IMR-90 (cell line): ENCODE measurements at regions not wholly inside any gene's neighbourhood (a gene's known extent, or its start where the extent isn't known, plus 50 kb on each side); places are given as distances from the start of the nearest gene placed in this dataset.

Experiments used
- ATAC-seq: fragments of 200-7000 bp; cut with Tn5 transposase; 2 replicates; pipeline ENCODE4 v1.9.1; 2020; ENCODE audit warnings: low read depth, mild to moderate bottlenecking, moderate library complexity
- BruUV-seq: library from RNA; stranded (reverse); fragments of 400-500 nt; replicated peaks from 2 replicates; lab custom pipeline; 2021; lab: Mats Ljungman, UMichigan
- CTCF ChIA-PET: fragments of 300-600 bp; formaldehyde crosslinking; extraction: SDS; loops from one replicate; lab custom pipeline; 2021; ENCODE audit warnings: antibody characterized with exemption; lab: Yijun Ruan, JAX
- POLR2A ChIA-PET: fragments of 300-600 bp; sonication (Branson Sonifier 250); formaldehyde crosslinking; loops from one replicate; lab custom pipeline; 2022; ENCODE audit warnings: antibody characterized with exemption; ENCODE audit not compliant: unreplicated experiment; lab: Charles Lee
- DNase-seq: peaks from one replicate; pipeline ENCODE4 v3.0.0; 2013
- H2AFZ ChIP-seq: replicated peaks from 2 replicates; pipeline ENCODE3; 2013; ENCODE audit warnings: low read length, mild to moderate bottlenecking; ENCODE audit not compliant: poor library complexity
- H2AK5ac ChIP-seq: 2 replicates; pipeline ENCODE4 v1.6.1; 2013; ENCODE audit warnings: low read depth, low read length, inconsistent platforms
- H2AK9ac ChIP-seq: replicated peaks from 2 replicates; pipeline ENCODE3; 2013; ENCODE audit warnings: mild to moderate bottlenecking, low read depth, low read length, moderate library complexity; ENCODE audit not compliant: poor library complexity
- H2BK120ac ChIP-seq: 2 replicates; pipeline ENCODE4 v1.6.1; 2013; ENCODE audit warnings: low read depth, low read length, inconsistent platforms
- H2BK15ac ChIP-seq: 3 replicates; pipeline ENCODE4 v1.6.1; 2013; ENCODE audit warnings: low read depth, low read length, inconsistent platforms
- H2BK20ac ChIP-seq: 2 replicates; pipeline ENCODE4 v1.6.1; 2013; ENCODE audit warnings: low read depth, mild to moderate bottlenecking, inconsistent platforms, low read length, moderate library complexity
- H2BK5ac ChIP-seq: 2 replicates; pipeline ENCODE4 v1.6.1; 2013; ENCODE audit warnings: mild to moderate bottlenecking, low read depth, low read length, inconsistent platforms; ENCODE audit not compliant: poor library complexity, severe bottlenecking
- H3K14ac ChIP-seq: replicated peaks from 2 replicates; pipeline ENCODE4 v1.6.1; 2013; ENCODE audit warnings: low read depth, low read length, inconsistent platforms
- H3K18ac ChIP-seq: 2 replicates; pipeline ENCODE4 v1.6.1; 2013; ENCODE audit warnings: low read depth, low read length, control low read depth
- H3K23ac ChIP-seq: 2 replicates; pipeline ENCODE4 v1.6.1; 2013; ENCODE audit warnings: low read depth, low read length, inconsistent platforms
- H3K27ac ChIP-seq: 2 replicates; pipeline ENCODE4 v1.5.1; 2013; ENCODE audit warnings: mild to moderate bottlenecking, control low read depth, low read length; ENCODE audit not compliant: insufficient read depth
- H3K27me3 ChIP-seq: 2 replicates; pipeline ENCODE4 v1.6.1; 2013; ENCODE audit warnings: low read length; ENCODE audit not compliant: control insufficient read depth, insufficient read depth
- H3K36me3 ChIP-seq: 2 replicates; pipeline ENCODE4 v1.6.1; 2013; ENCODE audit warnings: low read length, mixed read lengths; ENCODE audit not compliant: control insufficient read depth, insufficient read depth
- H3K4ac ChIP-seq: 2 replicates; pipeline ENCODE4 v1.6.1; 2013; ENCODE audit warnings: low read depth, low read length, inconsistent platforms
- H3K4me1 ChIP-seq: 2 replicates; pipeline ENCODE4 v1.6.1; 2013; ENCODE audit warnings: low read length, mixed read lengths; ENCODE audit not compliant: control insufficient read depth, insufficient read depth
- H3K4me2 ChIP-seq: 2 replicates; pipeline ENCODE4 v1.6.1; 2013; ENCODE audit warnings: low read depth, mild to moderate bottlenecking, control low read depth, low read length, moderate library complexity
- H3K4me3 ChIP-seq: 2 replicates; pipeline ENCODE4 v1.5.1; 2013; ENCODE audit warnings: low read depth, mild to moderate bottlenecking, control low read depth, low read length, moderate library complexity; ENCODE audit not compliant: insufficient read depth
- H3K56ac ChIP-seq: 2 replicates; pipeline ENCODE4 v1.6.1; 2013; ENCODE audit warnings: low read length, inconsistent platforms; ENCODE audit not compliant: insufficient read depth; ENCODE audit errors: extremely low read depth
- H3K79me1 ChIP-seq, 2 experiments: 2 replicates each; pipeline ENCODE4 v1.6.1; 2013; ENCODE audit warnings: low read length in 2 of 2, inconsistent platforms in 1 of 2, low read depth in 1 of 2
- H3K9ac ChIP-seq: 2 replicates; pipeline ENCODE4 v1.6.1; 2013; ENCODE audit warnings: low read depth, low read length, control low read depth
- H3K9me1 ChIP-seq: 2 replicates; pipeline ENCODE4 v1.6.1; 2013; ENCODE audit warnings: low read length, inconsistent platforms; ENCODE audit not compliant: insufficient read depth
- H3K9me3 ChIP-seq: 2 replicates; pipeline ENCODE4 v1.6.1; 2013; ENCODE audit warnings: low read length; ENCODE audit not compliant: control insufficient read depth, insufficient read depth
- H4K20me1 ChIP-seq: 2 replicates; pipeline ENCODE4 v1.6.1; 2013; ENCODE audit warnings: low read length, inconsistent platforms; ENCODE audit not compliant: insufficient read depth
- H4K5ac ChIP-seq: 2 replicates; pipeline ENCODE4 v1.6.1; 2013; ENCODE audit warnings: mild to moderate bottlenecking, low read depth, low read length, control low read depth
- H4K8ac ChIP-seq, 2 experiments: 2 replicates each; pipeline ENCODE4 v1.6.1; 2013; ENCODE audit warnings: low read depth in 2 of 2, low read length in 2 of 2, control low read depth in 1 of 2, inconsistent platforms in 1 of 2
- H4K91ac ChIP-seq: 2 replicates; pipeline ENCODE4 v1.6.1; 2013; ENCODE audit warnings: low read depth, low read length, inconsistent platforms; ENCODE audit not compliant: insufficient read depth
- BHLHE40 ChIP-seq: fragments of 150-350 bp; IDR thresholded peaks from 2 replicates; pipeline ENCODE4 v1.6.1; 2016; ENCODE audit warnings: mild to moderate bottlenecking, low read depth, low read length
- CEBPB ChIP-seq: IDR thresholded peaks from 2 replicates; pipeline ENCODE4 v1.6.1; 2012; ENCODE audit warnings: low read depth, low read length, improper control_type of control experiment
- CHD1 ChIP-seq: IDR thresholded peaks from 2 replicates; pipeline ENCODE4 v1.6.1; 2012; ENCODE audit warnings: low read depth, low read length, improper control_type of control experiment
- FOS ChIP-seq: fragments of 150-350 bp; IDR thresholded peaks from 2 replicates; pipeline ENCODE4 v1.6.1; 2016; ENCODE audit warnings: low read depth, low read length
- MAFK ChIP-seq: IDR thresholded peaks from 2 replicates; pipeline ENCODE4 v1.6.1; 2012; ENCODE audit warnings: low read depth, low read length, improper control_type of control experiment
- MAZ ChIP-seq: IDR thresholded peaks from 2 replicates; pipeline ENCODE4 v1.6.1; 2012; ENCODE audit warnings: low read depth, mild to moderate bottlenecking, low read length, improper control_type of control experiment, moderate library complexity, borderline replicate concordance
- MXI1 ChIP-seq: IDR thresholded peaks from 2 replicates; pipeline ENCODE4 v1.6.1; 2012; ENCODE audit warnings: low read depth, mild to moderate bottlenecking, low read length, moderate library complexity, borderline replicate concordance
- NFE2L2 ChIP-seq: fragments of 150-350 bp; IDR thresholded peaks from 2 replicates; pipeline ENCODE4 v1.6.1; 2016; ENCODE audit warnings: low read depth, mild to moderate bottlenecking, low read length
- POLR2A ChIP-seq: IDR thresholded peaks from 2 replicates; pipeline ENCODE4 v1.6.1; 2012; ENCODE audit warnings: mild to moderate bottlenecking, low read depth, low read length
- RAD21 ChIP-seq: IDR thresholded peaks from 2 replicates; pipeline ENCODE4 v1.6.1; 2012; ENCODE audit warnings: low read length, improper control_type of control experiment
- RCOR1 ChIP-seq: IDR thresholded peaks from 2 replicates; pipeline ENCODE4 v1.6.1; 2012; ENCODE audit warnings: mild to moderate bottlenecking, low read length, improper control_type of control experiment; ENCODE audit not compliant: insufficient replicate concordance
- RFX5 ChIP-seq: IDR thresholded peaks from 2 replicates; pipeline ENCODE4 v1.8.0; 2012; ENCODE audit warnings: low read depth, mild to moderate bottlenecking, low read length, moderate library complexity
- SMC3 ChIP-seq: fragments of 150-350 bp; IDR thresholded peaks from 2 replicates; pipeline ENCODE4 v1.6.1; 2016; ENCODE audit warnings: low read depth, mild to moderate bottlenecking, antibody characterized with exemption, low read length, moderate library complexity
- dilution Hi-C: fragments of 300-500 bp; cut with HindIII; formaldehyde crosslinking; loops from one replicate; pipeline ENCODE4 v1.14.3; 2018; ENCODE audit warnings: low sequenced_read_pairs; ENCODE audit not compliant: unreplicated experiment
- in situ Hi-C: fragments of 300-500 bp; cut with MboI; formaldehyde crosslinking; loops from 3 replicates; pipeline ENCODE4 v1.14.3; 2019; ENCODE audit warnings: low sequenced_read_pairs, inconsistent platforms, mixed read lengths
- intact Hi-C: fragments of 100-400 bp; cut with micrococcal nuclease; formaldehyde crosslinking; loops from 2 replicates; pipeline ENCODE4 v1.10.0; 2022
- TF ChIP-seq, protein P1 (sequence below): conservative IDR thresholded peaks from 2 replicates; pipeline ENCODE4 v1.5.1; 2012; ENCODE audit warnings: mild to moderate bottlenecking, low read depth, low read length, improper control_type of control experiment
- TF ChIP-seq, protein P2 (sequence below): fragments of 150-350 bp; IDR thresholded peaks from 2 replicates; pipeline ENCODE4 v1.6.1; 2017; ENCODE audit warnings: mild to moderate bottlenecking, antibody characterized with exemption, low read length, low read depth
- TF ChIP-seq, protein P3 (sequence below): fragments of 150-350 bp; IDR thresholded peaks from 2 replicates; pipeline ENCODE4 v1.6.1; 2016; ENCODE audit warnings: low read depth, mild to moderate bottlenecking, low read length, moderate library complexity, borderline replicate concordance

DNA sequence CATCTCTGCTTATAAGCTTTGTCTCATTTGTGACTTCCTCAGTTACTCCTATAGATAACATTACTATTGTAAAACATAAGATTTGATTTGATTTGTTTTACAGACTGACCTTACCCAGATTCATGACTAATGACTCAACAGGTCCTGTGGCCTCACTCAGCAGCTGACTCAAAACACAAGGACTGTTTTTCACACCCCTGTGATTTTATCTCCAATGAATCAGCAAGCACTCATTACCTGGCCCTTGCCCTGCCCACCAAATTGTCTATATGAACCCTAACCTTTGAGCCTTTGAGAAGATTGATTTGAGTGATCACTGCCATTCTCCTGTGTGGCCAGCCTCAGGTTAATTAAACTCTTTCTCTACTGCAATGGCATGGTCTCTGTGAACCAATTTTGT is 1064.6 kb upstream of the LRRTM3 start:
- Histone ChIP-seq H3K9me1 (no peaks in the 10 kb centered on the region), H2BK120ac (no peak overlapping the region), H2BK15ac (no peak overlapping the region), H3K9me3 (no peaks in the 10 kb centered on the region), H3K79me1 (no peaks in the 10 kb centered on the region), H2AK9ac (no peak overlapping the region), H3K56ac (no peak overlapping the region), H2AK5ac (no peak overlapping the region), H3K23ac (no peak overlapping the region), H4K20me1 (no peaks in the 10 kb centered on the region), H3K18ac (no peak overlapping the region), H3K4me1 (no peaks in the 10 kb centered on the region), H3K36me3 (no peaks in the 10 kb centered on the region), H4K91ac (no peak overlapping the region), H3K27me3 (no peaks in the 10 kb centered on the region), H2AFZ (no peak overlapping the region), H3K4ac (no peak overlapping the region), H3K9ac (no peak overlapping the region), H3K4me2 (no peak overlapping the region), H4K8ac (no peak overlapping the region), H3K4me3 (no peak overlapping the region), H4K5ac (no peak overlapping the region), H2BK20ac (no peak overlapping the region), H2BK5ac (no peak overlapping the region), H3K27ac (no peak overlapping the region), H3K14ac (no peak overlapping the region)
- DNase-seq (no peak), ATAC-seq (no peak)
- in situ Hi-C loops (no loop called here), intact Hi-C loops (no loop called here), dilution Hi-C loops (no loop called here)
- BruUV-seq = no TSS peak
- ChIA-PET CTCF (no interaction called here), POLR2A (no interaction called here)
- no peak for TF ChIP-seq MAZ
- TF ChIP-seq BHLHE40 = no peak
- TF ChIP-seq MXI1 = no peak
- TF ChIP-seq, protein P1, sequence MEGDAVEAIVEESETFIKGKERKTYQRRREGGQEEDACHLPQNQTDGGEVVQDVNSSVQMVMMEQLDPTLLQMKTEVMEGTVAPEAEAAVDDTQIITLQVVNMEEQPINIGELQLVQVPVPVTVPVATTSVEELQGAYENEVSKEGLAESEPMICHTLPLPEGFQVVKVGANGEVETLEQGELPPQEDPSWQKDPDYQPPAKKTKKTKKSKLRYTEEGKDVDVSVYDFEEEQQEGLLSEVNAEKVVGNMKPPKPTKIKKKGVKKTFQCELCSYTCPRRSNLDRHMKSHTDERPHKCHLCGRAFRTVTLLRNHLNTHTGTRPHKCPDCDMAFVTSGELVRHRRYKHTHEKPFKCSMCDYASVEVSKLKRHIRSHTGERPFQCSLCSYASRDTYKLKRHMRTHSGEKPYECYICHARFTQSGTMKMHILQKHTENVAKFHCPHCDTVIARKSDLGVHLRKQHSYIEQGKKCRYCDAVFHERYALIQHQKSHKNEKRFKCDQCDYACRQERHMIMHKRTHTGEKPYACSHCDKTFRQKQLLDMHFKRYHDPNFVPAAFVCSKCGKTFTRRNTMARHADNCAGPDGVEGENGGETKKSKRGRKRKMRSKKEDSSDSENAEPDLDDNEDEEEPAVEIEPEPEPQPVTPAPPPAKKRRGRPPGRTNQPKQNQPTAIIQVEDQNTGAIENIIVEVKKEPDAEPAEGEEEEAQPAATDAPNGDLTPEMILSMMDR = no peak
- TF ChIP-seq, protein P2, sequence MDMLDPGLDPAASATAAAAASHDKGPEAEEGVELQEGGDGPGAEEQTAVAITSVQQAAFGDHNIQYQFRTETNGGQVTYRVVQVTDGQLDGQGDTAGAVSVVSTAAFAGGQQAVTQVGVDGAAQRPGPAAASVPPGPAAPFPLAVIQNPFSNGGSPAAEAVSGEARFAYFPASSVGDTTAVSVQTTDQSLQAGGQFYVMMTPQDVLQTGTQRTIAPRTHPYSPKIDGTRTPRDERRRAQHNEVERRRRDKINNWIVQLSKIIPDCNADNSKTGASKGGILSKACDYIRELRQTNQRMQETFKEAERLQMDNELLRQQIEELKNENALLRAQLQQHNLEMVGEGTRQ = no peak
- no peak for TF ChIP-seq FOS
- TF ChIP-seq NFE2L2 = no peak
- TF ChIP-seq CEBPB = no peak
- no peak for TF ChIP-seq RAD21
- no peak for TF ChIP-seq MAFK
- TF ChIP-seq SMC3 = no peak
- no peak for TF ChIP-seq CHD1
- no peak for TF ChIP-seq POLR2A
- no peak for TF ChIP-seq RCOR1
- TF ChIP-seq, protein P3, sequence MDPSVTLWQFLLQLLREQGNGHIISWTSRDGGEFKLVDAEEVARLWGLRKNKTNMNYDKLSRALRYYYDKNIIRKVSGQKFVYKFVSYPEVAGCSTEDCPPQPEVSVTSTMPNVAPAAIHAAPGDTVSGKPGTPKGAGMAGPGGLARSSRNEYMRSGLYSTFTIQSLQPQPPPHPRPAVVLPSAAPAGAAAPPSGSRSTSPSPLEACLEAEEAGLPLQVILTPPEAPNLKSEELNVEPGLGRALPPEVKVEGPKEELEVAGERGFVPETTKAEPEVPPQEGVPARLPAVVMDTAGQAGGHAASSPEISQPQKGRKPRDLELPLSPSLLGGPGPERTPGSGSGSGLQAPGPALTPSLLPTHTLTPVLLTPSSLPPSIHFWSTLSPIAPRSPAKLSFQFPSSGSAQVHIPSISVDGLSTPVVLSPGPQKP = no peak
- no peak for TF ChIP-seq RFX5
